ENCODE measurements at regions not wholly inside any gene's neighbourhood (a gene's known extent, or its start where the extent isn't known, plus 50 kb on each side); places are given as distances from the start of the nearest gene placed in this dataset.

- no peak for TF ChIP-seq CTCF (conservative IDR thresholded peaks at IDR 0.05; ENCODE audit: low read depth, low read length)
- no peak for TF ChIP-seq EZH2 (IDR thresholded peaks at IDR 0.05; ENCODE audit: low read length, unreplicated experiment)
Observed at GRCh38 chr2:215507836-215508235, 72.0 kb upstream of the FN1 start.
